ENCODE measurements at regions not wholly inside any gene's neighbourhood (a gene's known extent, or its start where the extent isn't known, plus 50 kb on each side); places are given as distances from the start of the nearest gene placed in this dataset.
"Not testable (repeated sequence)": the region's sequence is repeated elsewhere in the genome, so short reads cannot be mapped to it uniquely, and the experiment has no call there.

DNA sequence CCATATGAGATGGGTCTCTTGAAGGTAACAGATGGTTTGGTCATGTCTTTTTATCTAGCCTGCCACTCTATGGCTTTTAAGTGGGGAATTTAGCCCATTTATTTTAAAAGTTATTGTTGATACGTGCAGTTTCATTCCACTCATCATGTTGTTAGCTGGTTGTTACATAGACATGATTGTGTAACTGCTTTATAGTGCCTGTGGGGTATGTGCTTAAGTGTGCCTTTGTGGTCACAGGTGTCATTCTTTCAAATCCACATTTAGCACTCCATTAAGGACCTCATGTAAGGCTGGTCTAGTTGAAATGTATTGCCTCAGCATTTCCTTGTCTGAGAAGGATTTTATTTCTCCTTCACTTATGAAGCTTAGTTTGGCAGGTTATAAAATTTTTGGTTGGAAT, 263.8 kb upstream of the LUZP2 start:
- DNase-seq, result no peak

GRCh38 chr11:24234822-24235508, 261.9 kb upstream of the LUZP2 start:
- no peak for DNase-seq

DNA sequence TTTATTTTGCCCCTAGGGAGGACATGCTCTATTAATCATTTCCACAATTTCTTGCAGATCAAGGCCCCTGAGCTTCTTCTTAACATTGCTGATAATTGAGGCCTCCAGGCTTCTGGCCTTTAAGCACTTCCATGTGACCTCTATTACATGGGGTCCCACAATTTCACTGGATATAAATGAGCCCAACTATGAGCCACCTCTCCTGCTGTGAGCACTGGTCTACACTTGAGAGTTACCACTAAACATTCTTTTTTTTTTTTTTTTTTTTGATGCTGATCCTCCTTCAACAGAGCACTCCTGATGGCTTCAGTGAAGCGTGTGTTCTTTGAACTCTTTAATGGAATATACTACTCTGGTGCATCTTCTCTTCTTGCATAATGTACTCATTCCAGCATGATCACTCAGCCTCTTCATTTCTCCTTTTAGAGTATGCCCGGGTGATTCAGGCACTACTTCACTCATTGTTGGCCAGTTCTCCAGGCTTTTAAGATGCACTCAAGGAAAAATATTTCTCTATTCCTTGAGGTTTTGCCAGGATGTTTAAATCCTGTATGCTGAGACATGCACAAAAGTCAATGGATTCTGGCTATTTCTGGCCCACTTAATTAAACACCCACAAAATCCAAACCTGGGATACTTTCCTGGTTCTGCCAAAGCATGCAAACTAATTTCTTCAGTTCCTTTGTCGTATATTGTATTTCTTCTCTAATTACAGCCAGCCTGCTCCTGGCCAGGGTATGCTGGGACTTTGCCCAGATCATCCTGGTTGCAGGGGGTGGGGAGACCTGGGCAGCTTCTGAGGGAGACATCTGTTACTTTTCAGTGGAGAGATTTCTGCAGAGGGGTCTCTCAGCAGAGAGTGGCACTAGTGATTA, 257.8 kb upstream of the LUZP2 start:
- DNase-seq, result no peak

GRCh38 chr11:24239930-24240329, 256.9 kb upstream of the LUZP2 start:
- no peak for DNase-seq

GRCh38 chr11:24240496-24241175, 256.2 kb upstream of the LUZP2 start:
- DNase-seq, result no peak

DNA sequence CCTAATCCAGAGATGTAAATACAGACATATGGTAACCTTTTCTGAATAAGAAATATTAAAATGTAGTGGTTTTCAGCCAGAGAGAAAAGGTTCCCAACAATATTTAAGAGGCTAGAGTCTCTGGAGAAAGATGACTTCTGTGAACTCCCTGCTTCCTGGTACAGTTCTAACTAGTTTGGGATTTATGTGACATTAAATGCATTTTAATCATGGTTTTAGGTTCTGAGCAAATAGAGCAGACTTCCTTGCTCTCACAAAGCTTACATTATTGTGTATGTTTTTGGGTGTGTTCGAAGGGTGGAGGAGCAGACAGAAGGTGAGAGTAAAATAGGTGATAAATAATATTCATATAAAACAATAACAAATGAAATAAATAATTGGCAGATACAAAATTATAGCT, 250.1 kb upstream of the LUZP2 start:
- DNase-seq, result no peak

DNA sequence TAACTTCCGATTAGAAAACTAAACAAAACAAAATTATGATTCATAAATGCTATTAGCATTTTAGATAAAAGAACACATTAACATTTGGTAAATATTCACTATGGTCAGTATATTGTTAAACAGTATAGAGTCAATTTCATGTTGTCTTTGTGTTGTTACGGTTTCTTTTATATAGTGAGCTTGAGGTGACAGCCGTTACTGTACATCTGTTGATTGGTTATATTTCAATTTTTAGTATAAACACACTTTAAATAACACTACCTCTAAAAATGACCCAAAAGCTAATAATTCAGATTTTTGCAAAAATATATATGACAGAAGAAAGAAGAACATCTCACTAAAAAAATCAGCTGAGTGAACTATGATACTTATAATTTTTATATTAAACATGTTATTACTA, 249.0 kb upstream of the LUZP2 start:
- no peak for DNase-seq

- DNase-seq, result no peak
Measured at GRCh38 chr11:24249921-24250320, 246.9 kb upstream of the LUZP2 start.

DNA sequence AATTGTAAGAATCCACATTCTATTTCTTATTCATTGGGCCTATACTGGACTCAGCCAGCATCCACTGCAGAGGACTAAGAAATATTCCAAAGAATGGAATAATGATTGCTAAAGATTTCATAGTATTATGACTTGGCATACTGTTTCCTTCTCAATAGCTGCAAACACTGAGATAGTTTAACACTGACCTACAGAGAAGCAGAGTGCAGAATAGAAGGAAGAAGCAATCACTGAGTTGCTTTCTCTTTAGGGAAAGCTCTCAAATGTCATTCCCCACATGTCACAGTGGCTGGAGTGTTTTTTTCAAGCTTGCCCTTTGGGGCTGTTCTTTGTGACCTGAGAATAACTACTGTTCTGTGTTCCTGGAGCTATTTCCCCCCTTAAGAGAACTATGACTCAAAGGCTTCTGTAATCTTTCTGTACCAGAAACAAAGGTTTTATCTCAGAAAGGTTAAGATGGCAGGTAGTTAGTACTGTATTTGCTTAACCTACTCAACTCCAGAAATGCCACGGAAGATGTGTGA, 243.6 kb upstream of the LUZP2 start:
- DNase-seq, result no peak

DNA sequence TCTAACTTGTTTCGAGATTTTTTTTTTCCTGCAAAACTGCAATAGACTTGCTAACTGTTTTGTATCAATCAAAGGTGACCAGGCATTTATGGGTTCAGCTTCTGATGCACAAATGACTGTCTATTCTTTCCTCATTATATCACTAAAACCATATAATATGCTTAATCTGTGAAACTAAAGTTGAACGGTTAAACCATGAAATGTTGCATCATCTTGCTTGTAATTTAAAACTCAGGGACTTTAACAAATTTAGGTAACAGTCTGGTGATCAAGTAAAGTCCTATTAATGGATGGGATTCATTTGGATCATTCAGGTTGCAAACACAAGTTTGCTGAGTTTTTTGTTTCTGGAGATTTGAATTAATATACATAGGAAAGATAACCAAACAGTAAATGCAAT, 232.0 kb upstream of the LUZP2 start:
- DNase-seq, result no peak

- DNase-seq, result no peak
Measured at GRCh38 chr11:24267014-24267413, 229.8 kb upstream of the LUZP2 start.

GRCh38 chr11:24271798-24272197, 225.1 kb upstream of the LUZP2 start:
- DNase-seq, result no peak

DNA sequence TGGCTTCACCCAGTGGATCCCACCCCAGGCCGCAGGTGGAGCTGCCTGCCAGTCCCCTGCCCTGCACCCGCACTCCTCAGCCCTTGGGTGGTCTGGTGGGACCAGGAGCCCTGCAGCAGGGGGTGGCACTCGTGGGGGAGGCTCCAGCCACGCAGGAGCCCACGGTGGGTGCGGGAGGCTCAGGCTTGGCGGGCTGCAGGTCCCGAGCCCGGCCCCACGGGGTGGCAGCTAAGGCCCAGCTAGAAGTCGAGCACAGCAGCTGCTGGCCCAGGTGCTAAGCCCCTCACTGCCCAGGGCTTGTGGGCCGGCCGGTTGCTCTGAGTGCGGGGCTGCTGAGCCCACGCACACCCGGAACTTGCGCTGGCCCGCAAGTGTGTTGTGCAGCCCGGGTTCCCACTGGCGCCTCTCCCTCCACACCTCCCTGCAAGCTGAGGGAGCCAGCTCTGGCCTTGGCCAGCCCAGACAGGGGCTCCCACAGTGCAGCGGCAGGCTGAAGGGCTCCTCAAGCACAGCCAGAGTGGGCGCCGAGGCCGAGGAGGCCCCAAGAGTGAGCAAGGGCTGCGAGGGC, 222.6 kb upstream of the LUZP2 start:
- DNase-seq, result not testable (repeated sequence)

GRCh38 chr11:24286238-24286637, 210.6 kb upstream of the LUZP2 start:
- DNase-seq, result no peak

DNA sequence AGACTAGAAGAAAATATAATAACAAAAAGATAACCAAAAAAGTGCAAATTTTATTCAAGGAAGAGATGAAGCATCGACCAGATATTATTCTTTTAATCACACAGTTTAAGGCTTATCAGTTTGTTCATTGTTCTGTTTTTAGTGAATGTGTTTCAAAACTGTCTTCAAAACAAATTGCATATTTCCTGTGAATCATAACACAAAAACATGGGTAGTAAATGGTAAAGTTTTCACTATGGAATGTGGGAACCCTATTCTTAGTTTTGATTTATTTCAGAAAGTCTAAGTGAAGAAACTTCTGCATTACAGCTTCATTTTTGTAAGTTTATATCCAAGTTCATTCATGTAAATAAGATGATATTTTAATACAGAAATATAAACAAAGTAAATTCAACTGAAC, 207.6 kb upstream of the LUZP2 start:
- DNase-seq, result no peak

DNA sequence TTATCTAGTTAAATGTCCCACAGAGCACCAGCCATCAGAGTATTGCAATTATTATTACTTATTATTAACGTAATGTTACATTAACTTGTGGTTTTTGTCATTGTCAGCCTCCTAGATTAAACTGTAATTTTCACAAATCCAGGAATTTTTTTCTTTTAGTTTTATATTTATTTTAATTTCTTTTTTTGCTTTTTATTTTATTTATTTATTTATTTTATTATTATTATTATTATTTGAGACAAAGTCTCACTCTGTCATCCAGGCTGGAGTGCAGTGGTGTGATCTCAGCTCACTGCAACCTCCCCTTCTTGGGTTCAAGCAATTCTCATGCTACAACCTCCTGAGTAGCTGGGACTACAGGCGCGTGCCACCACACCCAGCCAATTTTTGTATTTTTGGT, 202.9 kb upstream of the LUZP2 start:
- DNase-seq, result no peak

DNA sequence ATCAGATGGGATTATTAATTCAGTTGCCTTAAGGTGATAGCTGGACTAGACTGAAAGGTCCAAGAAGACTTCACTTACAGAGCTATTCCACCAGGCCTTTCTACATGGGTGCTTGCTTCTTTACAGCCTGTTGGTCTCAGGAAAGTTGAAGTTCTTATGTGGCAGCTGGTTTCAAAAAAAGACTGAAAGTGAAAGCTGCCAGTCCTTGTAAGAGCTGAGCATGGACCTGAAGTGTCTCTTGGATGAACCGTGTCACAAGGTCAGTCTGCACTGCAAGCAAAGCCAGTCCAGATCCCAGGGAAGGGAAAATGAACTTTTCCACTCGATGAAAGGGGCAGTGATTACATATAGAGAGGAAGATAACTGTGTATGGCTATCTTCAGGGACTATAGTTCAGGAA, 201.5 kb upstream of the LUZP2 start:
- DNase-seq, result no peak

- DNase-seq, result no peak
Measured at GRCh38 chr11:24297461-24297860, 199.4 kb upstream of the LUZP2 start.

DNA sequence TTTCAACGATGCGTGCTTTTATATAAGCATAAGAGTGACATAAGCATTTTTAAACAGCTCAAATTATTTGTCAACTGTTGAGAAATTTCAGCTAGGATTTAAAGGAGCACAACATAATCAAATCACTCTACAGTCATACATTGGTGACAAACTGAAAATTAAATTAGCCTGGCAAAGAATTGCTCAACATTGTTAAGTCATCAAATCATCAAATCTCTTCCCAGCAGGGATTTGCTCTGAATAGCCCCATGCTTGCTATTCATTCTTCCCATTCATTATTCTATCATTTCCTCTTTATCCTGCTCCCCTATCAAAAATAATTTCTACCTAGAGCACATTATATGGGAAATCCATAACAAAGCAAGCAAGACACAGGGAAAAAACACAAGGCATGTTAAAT, 198.7 kb upstream of the LUZP2 start:
- no peak for DNase-seq

DNA sequence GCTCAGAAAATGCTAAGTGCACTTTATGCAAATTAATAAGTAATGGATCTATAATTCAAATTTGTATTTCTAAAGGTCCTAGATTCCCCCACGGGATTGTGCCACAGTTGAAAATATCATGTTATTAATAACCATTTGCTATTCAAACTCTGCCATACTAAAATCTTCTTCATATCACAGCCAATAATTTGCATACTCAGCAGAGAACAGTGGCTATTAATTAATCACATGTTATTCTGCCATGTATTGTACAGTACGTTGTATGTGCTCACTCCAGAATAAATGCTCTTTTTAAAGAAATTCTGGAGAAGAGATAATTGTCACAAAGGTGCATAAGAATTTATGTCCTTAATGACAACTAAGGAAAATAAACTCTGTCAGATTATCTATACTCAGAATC, 184.9 kb upstream of the LUZP2 start:
- no peak for DNase-seq

- no peak for DNase-seq
Measured at GRCh38 chr11:24312464-24313238, 184.2 kb upstream of the LUZP2 start.

DNA sequence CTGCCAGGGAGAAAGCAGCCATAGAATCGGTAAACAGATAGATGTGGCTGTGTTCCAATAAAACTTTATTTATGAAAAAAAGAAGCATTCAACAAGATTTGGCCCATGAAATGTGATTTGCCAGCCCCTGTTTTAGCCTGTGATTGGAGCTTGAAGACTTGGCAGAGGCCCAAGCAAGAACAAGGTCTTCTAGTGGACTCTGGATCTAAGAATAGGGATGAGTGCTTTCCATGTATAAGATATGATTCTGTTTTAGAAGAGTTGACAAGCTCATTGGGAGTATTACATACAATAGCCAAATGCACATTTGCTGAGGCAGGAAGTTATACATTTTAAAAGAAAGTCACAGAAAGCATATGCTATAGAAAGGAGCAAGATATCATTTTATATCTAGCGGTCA, 175.6 kb upstream of the LUZP2 start:
- DNase-seq, result no peak

DNA sequence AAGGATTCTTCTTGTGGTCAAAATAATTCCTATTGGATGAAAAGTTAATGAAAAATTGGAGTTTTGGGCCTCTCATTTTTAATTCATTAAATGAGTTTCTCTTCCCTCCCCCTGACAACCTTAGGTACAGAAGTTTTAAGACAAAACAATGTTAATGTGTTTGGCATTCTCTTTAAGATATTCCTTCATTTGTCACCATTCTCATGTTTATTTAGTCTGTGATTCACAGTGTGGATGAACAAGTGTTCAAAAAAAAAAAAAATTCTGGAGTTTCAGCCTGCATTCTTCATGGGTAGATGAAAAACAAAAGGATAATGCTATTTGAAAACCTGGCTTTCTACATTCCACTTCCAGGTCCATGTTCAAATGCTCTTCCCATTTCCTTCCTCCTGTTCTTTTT, 172.6 kb upstream of the LUZP2 start:
- DNase-seq, result no peak

Data from CD4-positive, alpha-beta T cell treated with Interleukin-4 for 1 hour (primary cell).